ENCODE measurements at regions not wholly inside any gene's neighbourhood (a gene's known extent, or its start where the extent isn't known, plus 50 kb on each side); places are given as distances from the start of the nearest gene placed in this dataset.
A peak's percentile ranks its signal among the peaks of the same experiment; 100 is the strongest.

DNA sequence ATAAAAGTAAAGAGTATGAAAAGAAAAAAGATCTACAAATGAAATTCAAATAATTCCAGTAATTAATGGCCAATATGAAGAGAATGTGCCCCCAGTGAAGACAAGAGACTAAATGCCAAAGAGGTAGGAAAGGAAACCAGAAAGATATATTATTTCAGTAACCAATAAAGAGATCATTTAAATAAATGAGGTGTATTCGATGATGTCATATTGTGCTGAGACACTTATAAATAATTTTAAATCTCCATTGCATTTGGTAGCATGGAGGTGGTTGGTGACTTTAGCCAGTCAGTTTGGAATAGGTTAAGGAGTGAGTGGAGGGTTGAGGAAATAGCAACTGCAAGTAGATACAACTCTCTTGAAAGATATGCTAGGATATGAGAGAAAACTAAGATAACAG, 417.7 kb upstream of the PTGER4 start:
- no peak for TF ChIP-seq POLR2A (IDR thresholded peaks at IDR 0.05)
- TF ChIP-seq, protein P1, sequence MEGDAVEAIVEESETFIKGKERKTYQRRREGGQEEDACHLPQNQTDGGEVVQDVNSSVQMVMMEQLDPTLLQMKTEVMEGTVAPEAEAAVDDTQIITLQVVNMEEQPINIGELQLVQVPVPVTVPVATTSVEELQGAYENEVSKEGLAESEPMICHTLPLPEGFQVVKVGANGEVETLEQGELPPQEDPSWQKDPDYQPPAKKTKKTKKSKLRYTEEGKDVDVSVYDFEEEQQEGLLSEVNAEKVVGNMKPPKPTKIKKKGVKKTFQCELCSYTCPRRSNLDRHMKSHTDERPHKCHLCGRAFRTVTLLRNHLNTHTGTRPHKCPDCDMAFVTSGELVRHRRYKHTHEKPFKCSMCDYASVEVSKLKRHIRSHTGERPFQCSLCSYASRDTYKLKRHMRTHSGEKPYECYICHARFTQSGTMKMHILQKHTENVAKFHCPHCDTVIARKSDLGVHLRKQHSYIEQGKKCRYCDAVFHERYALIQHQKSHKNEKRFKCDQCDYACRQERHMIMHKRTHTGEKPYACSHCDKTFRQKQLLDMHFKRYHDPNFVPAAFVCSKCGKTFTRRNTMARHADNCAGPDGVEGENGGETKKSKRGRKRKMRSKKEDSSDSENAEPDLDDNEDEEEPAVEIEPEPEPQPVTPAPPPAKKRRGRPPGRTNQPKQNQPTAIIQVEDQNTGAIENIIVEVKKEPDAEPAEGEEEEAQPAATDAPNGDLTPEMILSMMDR (IDR thresholded peaks at IDR 0.05), result no peak
- ATAC-seq (no peak), DNase-seq (no peak)
- Histone ChIP-seq H3K4me1 (peaks cover 0 to 22% (median 0%) of the 10 kb centered on the region in 12 donors), H3K9me3 (no peaks in the 10 kb centered on the region), H3K27me3 (no peaks in the 10 kb centered on the region), H3K27ac (no peak overlapping the region), H3K36me3 (no peaks in the 10 kb centered on the region), H3K4me3 (no peak overlapping the region)
- intact Hi-C loops (cut with DNase I), result loop anchor here in 1 of 10 donors (10.0 kb wide), 1 partner anchor 53 kb away; no protein-coding TSS in a partner anchor
- 93 to 97% (median 95%) methylated on average over 1 of the region's 1 CpG for WGBS, 4 donors

DNA sequence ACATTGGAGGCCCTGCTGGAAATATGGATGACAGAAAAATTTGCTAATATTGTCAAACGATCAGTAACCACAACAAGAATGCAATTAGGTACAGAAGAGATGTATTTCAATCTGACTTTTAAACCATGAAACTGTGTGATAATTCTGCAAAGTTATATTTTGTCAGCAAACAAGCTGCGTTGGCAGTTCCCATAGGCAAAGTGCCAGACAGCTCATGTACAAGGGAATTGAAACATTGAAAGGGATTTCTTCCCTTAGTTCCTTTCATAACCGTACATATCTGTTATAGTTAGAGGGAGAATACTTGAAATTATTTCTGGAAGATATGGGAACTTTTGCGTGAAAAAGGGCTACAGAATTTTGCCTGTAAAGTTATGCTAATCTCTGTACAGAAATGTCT, 419.4 kb upstream of the PTGER4 start:
- H3K27me3 ChIP-seq, result no peaks in the 10 kb centered on the region
- ATAC-seq (no peak), DNase-seq (peak in 3 of 5 donors; percentile 23 to 57 (median 29))
- H3K4me1 ChIP-seq, result peaks cover 0 to 22% (median 0%) of the 10 kb centered on the region in 12 donors
- 64 to 71% (median 66%) methylated on average over 4 of the region's 4 CpGs for WGBS, 4 donors
- no peaks in the 10 kb centered on the region for H3K36me3 ChIP-seq
- intact Hi-C loops (cut with DNase I), result loop anchor here in 1 of 10 donors (10.0 kb wide), 1 partner anchor 54 kb away; no protein-coding TSS in a partner anchor
- no peak overlapping the region for H3K27ac ChIP-seq
- no peak overlapping the region for H3K4me3 ChIP-seq
- TF ChIP-seq POLR2A (IDR thresholded peaks at IDR 0.05), result no peak
- TF ChIP-seq, protein P1 (IDR thresholded peaks at IDR 0.05), result no peak
- no peaks in the 10 kb centered on the region for H3K9me3 ChIP-seq

DNA sequence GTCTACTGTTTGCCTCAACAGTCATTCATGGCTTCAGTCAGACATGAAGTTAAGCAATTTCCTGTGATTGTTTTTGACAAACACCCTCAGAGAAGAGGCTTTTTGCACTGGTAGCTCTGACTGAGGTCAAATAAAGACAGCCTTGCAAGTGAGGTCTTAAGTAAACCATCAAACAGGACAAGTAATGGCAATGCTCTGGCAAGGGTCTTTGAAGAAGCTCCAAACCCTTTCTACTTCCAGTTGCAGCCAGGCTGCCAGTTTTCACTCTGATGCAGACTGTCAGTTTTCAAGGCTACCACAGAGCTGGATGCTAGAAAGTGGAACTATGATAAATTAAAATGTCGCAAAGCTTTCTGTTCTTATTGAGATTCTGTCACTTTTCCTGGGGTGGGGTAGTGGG, 421.5 kb upstream of the PTGER4 start:
- DNase-seq (no peak), ATAC-seq (peak in 2 of 4 donors; percentile 31 to 52)
- no peak overlapping the region for H3K4me3 ChIP-seq
- peak overlapping the region in 4 of 12 donors; percentile 3 to 70 (median 34) for H3K27ac ChIP-seq
- 63 to 86% (median 82%) methylated on average over 1 of the region's 1 CpG for WGBS, 4 donors
- H3K36me3 ChIP-seq, result no peaks in the 10 kb centered on the region
- peaks cover 0 to 22% (median 0%) of the 10 kb centered on the region in 12 donors for H3K4me1 ChIP-seq
- H3K9me3 ChIP-seq, result no peaks in the 10 kb centered on the region
- no peaks in the 10 kb centered on the region for H3K27me3 ChIP-seq
- intact Hi-C loops (cut with DNase I), result no loop called here
- TF ChIP-seq, protein P1 (IDR thresholded peaks at IDR 0.05), result no peak
- no peak for TF ChIP-seq POLR2A (IDR thresholded peaks at IDR 0.05)

DNA sequence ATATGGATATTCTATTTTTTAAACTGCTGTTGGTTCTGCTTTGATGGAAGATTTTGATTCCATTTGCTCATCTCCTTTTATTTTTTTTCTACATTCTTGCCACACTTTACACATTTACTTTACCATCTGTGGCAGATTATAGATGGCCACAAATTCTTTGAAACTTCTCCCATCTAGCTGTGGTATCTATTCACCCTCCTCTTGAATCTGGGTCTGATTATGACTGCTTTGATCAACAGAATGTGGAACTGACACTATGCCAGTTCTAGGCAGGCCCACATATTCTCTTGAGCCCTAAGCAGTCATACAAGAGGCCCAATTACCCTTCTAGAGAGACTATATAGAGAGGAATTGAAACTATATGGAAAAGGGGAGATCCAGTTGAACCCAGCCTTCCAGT, 439.0 kb upstream of the PTGER4 start:
- Histone ChIP-seq H3K27ac (no peak overlapping the region), H3K27me3 (no peaks in the 10 kb centered on the region), H3K36me3 (no peaks in the 10 kb centered on the region), H3K4me1 (no peaks in the 10 kb centered on the region), H3K9me3 (peaks cover 0 to 19% (median 6%) of the 10 kb centered on the region in 12 donors), H3K4me3 (no peak overlapping the region)
- intact Hi-C loops (cut with DNase I), result loop anchor here in 1 of 10 donors (10.0 kb wide), 1 partner anchor 444 kb away; no protein-coding TSS in a partner anchor
- no peak for ATAC-seq
- DNase-seq, result no peak
- TF ChIP-seq, protein P1 (IDR thresholded peaks at IDR 0.05), result no peak
- TF ChIP-seq POLR2A (IDR thresholded peaks at IDR 0.05), result no peak

All from heart left ventricle (tissue), 16 donors.